NCI-H510A (cell line): ENCODE measurements at regions not wholly inside any gene's neighbourhood (a gene's known extent, or its start where the extent isn't known, plus 50 kb on each side); places are given as distances from the start of the nearest gene placed in this dataset.

Experiments used
- DNase-seq: peaks from one replicate; lab custom pipeline; 2025; lab: John Stamatoyannopoulos, UW

DNA sequence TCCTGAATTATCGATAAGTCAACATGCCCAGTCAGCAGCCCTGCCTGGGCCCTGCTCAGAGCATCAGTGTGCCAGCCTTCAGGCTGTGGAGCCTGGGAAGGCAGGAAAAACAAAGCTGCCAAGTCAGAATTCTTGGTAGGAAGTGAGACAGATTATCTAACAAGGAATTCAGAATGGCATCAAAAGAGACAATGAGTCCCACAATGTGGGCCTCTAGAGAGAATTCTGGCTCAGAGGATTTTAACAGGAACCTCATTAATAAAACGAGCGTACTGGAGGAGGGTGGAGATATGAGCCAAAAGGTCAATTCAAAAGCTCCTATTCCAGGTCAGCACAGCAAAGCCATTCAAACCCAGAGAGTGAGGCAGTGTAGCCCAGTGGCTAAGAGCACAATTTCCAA lies 327.6 kb upstream of the MMADHC start:
- no peak for DNase-seq

- DNase-seq, result no peak
Measured at GRCh38 chr2:149908726-149909683, 321.4 kb upstream of the MMADHC start.

GRCh38 chr2:149906886-149907285 lies 319.3 kb upstream of the MMADHC start:
- no peak for DNase-seq

DNA sequence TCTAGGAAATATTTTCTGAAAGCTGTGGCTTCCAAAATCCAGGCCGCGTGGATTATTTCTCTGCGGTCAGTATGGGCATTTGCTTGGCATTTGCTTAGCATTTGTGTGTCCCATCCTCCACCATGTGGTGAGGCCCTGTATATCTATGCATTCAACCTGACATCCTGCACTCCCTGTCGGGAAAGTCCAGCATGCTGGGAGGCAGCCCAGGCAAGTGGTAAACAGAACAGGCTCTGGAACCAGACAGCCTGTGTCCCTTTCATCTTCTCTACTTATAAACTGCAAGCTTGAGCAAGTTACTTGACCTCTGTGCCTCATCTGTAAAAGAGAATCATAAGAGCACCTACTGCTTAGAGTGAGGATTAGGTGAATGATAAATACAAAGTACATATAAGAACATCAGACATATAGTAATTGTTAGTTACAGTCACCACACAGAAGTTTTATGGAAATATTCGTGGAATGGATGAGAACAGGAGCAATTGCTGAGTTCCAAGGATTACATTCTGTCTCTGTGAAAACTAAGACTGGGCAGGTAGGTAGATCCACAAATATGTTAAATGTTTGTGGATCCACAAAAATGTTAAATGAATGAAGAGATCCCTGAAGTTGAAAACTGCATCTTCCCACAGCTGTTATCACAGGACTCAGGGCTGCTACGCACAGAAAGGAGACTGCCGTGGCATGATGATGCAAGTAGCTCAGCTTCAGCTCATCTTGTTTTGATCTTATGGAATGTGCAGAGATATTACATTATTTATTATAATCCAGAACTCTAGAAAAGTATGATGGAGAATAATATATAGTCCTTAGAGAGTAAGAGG lies 317.0 kb upstream of the MMADHC start:
- DNase-seq, result no peak

- DNase-seq, result no peak
Measured at GRCh38 chr2:149903626-149904025, 316.1 kb upstream of the MMADHC start.

DNA sequence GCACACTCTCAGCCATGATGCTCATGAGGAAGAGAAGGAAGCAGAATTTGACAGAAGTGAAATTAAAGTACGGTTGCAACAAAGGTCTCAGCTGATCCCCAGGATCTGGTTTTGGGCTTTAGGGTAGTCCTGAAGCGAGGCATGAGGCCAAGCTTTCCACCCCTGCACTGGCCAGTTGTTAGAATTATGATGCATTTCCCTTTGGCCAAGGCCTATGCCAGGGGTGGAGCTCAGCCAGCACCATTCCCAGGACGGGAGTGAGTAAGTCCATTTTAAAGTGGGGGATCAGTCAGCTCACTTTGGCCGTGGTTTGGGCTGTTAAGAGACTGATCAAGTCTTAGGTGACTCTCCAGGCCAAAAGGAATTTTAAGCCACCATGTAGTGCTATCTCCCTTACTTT lies 314.5 kb upstream of the MMADHC start:
- no peak for DNase-seq

DNA sequence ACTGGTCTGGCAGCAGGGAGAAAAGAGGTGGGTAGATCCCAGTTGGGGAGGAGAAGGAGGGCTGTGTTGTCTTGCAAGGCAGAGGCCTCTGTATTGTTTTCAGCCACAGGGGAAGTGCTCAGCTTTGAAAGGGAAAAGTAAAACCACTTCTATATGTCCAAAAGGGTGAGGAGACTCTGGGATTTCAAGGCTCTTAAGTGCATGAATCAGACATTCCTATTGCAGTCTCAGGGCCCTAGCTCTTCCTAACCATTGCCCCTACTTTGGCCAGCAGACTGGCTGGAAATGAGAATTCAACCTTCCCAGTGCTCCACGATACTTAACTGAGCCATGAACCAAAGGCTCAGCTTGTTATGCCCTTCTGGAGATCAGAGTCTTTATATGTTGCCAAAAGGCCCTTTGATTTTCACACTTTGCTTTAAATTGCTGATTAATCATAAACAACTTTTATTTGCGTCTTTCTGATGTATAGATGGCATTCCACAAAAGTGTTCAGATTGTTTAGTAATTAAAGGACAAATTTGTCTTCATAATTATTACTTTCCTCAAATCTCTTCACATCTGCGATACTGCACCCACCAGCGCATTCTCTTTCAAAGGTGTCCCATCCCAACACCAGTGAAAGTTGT lies 313.8 kb upstream of the MMADHC start:
- no peak for DNase-seq

GRCh38 chr2:149899390-149899789 lies 311.8 kb upstream of the MMADHC start:
- no peak for DNase-seq

GRCh38 chr2:149894760-149895159 lies 307.2 kb upstream of the MMADHC start:
- no peak for DNase-seq

DNA sequence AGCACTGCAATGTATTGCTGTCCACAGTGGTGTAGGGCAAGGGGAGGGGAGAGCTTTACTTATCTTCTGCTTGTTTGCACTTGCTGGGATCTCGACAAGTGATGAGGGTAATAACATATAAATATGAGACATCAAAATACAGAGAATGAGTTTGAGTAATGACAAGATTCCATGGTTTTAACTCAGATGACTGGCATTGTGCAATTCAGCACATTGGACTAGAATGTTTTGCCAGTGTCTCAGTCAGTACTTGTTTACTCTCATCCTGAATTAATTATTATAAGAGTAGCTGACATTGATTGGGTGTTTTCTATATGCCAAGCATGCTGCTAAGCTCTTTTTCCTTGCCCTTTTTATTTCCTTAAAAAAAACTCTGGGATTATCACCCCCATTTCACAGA lies 306.7 kb upstream of the MMADHC start:
- no peak for DNase-seq

- no peak for DNase-seq
Measured at GRCh38 chr2:149892563-149892962, 305.0 kb upstream of the MMADHC start.

GRCh38 chr2:149885946-149886345 lies 298.4 kb upstream of the MMADHC start:
- DNase-seq, result no peak

- DNase-seq, result no peak
Measured at GRCh38 chr2:149885468-149885867, 297.9 kb upstream of the MMADHC start.

DNA sequence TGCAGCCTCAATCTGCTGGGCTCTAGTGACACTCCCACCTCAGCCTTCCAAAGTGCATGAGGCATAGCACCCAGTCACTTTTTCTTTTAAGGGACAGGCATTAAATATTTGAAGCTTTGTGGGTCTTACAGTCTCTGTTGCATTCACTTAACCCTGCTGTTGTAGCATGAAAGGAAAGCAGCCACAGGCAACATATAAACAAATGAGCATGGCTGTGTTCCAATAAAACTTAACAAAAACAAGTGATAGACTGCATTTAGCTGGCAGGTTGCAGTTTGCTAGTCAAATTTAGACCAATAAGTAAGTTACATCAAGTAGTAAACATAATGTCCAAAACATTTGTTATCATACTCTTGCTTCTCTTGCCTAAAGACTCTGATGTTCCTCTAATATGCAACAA lies 297.3 kb upstream of the MMADHC start:
- DNase-seq, result no peak

DNA sequence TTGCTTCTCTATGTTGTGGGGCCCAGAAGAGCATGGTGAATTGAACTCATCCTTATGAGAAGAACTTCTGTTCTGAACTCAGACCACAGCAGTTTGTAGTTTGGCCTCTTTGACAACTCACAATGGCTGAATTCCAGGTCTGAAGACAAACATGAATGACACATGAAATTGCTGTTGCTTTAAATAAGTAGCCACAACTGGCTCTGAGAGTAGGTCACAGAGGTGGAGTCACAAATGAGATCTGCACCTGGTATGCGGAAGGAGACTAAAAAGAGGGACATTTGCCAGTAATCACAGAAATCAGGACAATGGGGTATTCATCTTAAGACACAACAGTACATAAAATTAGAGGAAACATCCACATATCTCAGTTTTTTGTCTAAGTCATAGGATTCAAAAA lies 290.3 kb upstream of the MMADHC start:
- DNase-seq, result no peak

DNA sequence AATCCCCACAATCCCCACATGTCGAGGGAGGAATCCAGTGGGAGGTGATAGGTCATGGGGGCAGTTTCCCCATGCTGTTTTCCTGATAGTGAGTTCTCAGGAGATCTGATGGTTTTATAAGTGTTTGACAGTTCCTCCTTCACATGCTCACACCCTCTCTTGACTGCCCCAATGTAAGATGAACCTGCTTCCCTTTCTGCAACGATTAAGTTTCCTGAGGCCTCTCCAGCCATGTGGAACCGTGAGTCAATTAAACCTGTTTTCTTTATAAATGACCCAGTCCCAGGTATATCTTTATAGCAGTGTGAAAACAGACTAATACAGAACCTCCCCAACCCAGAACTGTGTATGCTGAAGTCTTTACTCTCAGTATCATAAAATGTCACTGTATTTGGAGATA lies 289.5 kb upstream of the MMADHC start:
- no peak for DNase-seq

DNA sequence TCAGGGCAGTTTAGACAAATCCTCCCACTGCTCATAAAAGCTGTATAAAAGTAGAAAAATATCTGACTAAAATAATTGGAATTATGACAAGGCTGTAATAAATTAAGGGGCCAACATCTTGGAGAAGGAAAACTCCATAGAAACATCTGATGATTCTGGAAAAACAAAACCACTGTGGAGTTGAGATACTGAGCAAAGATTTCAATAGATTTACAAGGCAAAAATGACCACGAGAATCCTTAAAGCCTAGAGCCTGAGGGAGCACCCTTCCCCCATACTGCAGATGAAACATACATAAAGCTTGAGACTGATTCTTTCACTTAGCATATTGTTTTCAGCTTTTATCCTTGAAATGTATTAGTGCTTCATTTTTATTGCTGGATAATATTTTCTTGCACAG lies 286.4 kb upstream of the MMADHC start:
- DNase-seq, result no peak

GRCh38 chr2:149872638-149873150 lies 285.1 kb upstream of the MMADHC start:
- no peak for DNase-seq

DNA sequence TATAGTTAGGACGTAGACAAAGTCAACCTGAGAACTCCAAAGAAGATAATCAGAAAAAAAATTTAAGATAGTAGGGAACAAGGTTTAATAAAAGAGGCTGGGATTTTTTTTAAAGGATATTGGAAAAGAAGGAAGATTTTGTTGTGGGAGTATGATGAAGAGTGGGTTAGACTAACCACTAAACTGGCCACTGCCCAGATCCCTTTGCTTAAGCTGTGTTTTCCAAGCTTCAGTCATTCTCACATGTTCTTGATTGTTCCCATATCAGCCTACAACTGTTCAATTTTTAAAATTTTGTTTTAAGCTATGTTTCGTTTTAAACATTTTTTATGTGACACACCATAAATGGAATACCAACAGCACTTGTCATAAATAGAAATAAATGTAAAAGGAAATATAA lies 284.5 kb upstream of the MMADHC start:
- no peak for DNase-seq

DNA sequence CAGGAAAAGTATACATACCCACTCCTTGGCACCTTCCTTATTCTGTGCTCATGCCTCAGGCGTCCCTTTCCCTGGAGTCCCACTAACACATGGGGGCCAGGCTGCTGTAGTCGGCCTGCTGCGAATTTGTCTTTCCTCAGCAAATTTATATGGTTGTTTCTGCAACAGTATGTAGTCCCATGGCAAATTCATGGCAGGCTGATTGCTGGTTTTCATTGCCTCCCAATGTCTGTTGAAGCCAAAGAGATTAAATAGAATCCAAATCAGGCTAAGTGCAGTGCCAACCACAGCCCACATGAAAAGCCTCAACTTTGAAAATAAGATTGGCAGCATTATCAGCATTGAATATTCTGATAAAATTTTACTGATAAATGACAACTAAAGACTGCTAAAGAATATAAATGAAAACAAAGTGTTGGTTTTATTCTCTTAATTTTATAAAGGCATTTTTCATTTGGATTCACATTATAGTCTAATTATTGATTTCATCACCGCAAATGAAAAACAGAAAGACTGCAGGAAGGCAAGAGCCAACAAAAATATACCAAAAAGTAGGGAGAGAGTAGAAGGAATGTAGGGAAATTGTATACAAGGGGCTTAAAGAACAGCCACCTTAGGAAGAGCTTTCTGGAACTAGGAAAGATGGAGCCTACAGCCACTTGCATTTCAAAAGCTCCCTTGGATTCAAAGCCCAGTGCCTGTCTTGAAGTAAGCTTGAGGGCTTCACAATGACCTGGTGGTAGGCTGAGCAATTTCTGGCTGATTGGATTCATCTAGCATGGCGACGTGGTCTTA lies 283.7 kb upstream of the MMADHC start:
- DNase-seq, result no peak

GRCh38 chr2:149863227-149863626 lies 275.7 kb upstream of the MMADHC start:
- no peak for DNase-seq

DNA sequence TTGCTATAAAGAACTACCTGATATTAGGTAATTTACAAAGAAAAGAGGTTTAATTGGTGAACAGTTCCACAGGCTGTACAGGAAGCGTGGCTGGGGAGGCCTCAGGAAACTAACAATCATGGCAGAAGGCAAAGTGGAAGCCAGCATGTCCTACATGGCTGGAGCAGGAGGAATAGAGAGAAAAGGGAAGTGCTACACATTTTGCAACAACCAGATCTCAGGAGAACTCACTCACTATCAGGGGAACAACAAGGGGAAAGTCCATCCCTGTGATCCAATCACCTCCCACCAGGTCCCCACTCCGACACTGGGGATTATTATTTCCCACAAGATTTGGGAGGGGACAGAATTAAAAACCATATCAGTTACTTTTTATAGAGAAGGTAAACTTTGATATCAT lies 273.5 kb upstream of the MMADHC start:
- no peak for DNase-seq
